ENCODE measurements at regions not wholly inside any gene's neighbourhood (a gene's known extent, or its start where the extent isn't known, plus 50 kb on each side); places are given as distances from the start of the nearest gene placed in this dataset.

DNA sequence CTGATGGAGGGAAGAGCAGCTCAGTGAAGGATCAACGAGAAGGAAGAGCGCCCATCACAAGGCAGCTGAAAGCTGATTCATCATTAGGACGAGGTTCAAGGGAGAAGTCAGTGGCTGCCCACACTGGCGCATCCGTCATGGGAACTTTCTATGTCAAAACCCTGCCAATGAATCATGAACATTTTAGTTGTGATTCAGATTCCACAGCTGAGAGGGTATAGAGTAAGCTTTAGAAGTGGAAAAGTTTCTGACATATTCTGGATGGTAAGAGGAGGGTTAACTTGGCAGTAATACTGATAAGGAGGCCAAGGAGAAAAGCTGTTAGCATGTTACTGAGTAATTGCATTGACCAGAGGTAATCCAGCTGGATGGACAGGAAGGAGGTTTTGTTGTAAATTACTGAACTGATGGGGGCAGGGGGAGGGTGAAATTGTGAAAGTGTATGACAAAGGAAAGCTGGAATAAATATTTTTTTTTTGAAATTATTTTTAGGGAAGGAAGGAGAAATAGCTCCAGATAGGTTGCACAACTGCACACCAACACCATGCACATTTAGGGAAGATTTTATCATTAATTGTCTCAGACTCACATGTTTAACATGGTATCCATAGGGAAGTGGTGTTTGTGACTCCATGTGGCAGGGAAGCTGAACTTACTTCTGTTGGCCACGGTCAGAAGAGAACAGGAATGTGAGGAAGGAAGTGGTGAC is 78.3 kb upstream of the NRP1 start:
- peak; percentile 87 for DNase-seq (ENCODE audit: low read depth)

DNA sequence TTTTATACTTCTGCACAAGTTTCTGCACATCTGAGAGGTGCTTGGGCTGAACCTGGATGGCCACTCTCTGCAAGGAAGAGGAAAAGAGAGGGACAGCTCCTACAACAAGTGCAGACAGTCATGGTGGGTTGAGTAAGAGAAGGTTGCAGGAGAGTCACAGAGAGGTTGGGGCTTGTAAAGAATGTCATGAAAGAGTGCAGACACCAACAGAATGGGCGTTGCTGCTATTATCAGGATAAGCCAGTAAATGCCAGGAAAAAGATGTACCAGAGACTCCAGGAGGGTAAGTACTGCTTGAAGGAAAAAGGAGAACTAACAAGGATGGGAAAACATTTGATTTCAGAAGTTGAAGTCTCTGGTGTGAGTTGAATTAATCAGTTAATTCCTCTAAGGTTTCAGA is 77.8 kb upstream of the NRP1 start:
- DNase-seq (ENCODE audit: low read depth): no peak

DNA sequence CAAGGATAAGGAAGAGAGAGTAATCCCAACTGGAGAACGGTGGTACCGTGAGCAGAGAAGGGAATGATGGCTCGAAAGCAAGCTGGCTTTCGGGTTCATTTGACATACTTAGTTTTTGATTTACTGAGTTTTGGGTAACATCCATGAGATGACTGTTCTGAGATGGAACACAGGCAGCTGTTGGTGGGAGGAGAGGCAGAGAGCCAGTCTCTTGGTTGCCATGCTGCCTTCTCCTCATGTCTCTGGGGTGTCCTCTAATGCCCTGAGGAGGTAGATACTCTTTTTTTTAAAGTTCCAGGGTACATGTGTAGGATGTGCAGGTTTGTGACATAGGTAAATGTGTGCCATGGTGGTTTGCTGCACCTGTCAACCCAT is 76.4 kb upstream of the NRP1 start:
- DNase-seq (ENCODE audit: low read depth): no peak

DNA sequence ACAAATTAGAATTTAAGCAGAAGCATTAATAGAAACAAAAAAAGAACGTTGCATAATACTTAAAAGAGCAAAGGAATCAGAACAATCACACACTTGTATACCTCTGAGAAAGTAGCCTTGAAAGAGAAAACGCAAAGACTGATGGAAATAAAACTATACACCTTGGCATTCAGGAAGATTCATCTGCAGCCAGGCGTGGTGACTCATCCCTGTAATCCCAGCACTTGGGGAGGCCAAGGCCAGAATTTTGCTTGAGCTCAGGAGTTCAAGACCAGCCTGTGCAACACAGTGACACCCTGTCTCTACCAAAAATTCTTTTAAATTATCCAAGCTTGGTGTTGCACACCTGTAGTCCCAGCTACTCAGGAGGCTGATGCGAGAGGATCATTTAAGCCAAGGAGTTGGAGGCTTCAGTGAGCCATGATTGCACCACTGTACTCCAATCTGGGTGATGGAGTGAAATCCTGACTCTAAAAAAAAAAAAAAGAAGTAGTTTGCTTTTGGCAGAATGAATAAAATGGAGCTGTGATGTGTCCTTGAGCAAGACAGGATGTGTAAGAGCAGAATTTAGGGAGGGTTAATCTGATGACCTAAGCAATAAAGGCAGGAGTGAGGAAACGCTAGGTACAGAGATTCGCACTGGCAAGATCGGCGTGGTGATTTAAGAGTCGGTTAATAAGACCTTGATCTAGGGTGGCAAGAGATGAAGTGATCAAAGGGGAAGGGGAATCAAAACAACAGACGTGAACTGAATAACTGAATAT is 75.8 kb upstream of the NRP1 start:
- DNase-seq (ENCODE audit: low read depth): no peak

DNA sequence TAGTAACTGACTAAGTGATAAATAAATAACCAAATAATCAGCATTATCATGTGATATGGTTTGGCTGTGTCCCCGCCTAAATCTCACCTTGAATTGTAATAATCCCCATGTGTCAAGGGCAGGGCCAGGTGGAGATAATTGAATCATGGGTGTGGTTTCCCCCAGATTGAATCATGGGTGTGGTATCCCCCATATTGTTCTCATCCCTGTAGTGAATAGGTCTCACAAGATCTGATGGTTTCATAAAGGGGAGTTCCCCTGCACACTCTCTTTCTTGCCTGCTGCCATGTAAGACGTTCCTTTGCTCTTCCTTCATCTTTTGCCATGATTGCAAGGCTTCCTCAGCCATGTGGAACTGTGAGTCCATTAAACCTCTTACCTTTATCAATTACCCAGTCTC is 72.1 kb upstream of the NRP1 start:
- no peak for DNase-seq (ENCODE audit: low read depth)

DNA sequence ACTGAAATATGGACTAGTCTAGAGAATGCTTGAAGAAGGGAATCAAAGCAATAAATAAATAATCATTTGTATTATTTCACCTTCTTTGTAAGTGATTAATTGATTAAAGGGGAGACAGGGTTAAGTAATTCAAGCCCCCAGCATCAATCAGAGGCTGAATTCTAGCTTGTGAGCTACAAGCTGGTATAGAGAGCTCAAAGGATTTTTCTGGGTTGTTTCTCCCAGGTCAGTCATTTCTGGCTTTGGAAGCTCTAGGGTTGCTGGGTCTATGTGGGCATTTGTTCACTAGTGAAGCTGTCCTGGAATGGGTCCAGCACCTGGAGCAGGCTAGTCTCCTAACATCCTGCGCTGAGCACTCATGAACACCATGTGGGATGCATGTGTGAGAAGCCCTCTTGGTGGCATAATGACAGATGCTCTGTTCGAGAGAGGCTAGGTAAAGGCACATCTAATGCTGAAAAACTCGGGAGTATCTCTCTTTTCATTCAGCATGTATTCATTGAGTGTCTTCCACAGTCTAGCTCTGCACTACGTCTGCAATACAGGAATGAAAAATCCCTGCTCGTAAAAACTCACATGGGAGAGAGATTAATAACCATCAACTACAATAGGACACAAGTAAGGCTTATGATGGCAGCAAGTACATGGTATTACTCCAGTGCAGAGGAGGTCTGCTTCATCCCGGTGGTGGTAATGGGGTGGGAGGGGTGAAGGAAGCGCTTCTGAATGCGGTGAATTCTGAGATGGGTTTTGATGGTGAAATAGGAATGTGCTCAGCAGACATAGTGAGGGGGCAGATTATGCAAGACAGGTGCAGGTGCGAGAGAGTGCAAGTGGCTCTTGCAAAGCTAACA is 68.0 kb upstream of the NRP1 start:
- DNase-seq (ENCODE audit: low read depth): no peak

DNA sequence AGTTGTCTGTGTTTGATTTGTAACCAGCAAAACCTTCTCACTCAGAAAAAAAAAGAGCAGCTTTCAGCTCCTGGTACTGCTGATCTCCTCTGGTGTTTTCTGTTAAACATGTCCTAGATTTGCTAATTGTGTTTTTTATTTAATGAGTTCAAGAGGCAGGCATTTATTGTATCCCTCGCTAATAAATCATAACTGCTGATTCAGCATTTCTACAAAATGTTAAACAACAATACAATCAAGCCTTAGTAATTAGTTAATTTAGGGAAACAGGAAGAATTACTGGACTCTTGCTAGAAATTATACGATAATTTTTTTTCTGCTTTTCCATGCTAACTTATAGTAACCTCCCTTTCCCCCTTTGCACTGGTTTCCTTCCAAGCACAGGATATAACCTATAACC is 66.8 kb upstream of the NRP1 start:
- DNase-seq (ENCODE audit: low read depth): no peak

DNA sequence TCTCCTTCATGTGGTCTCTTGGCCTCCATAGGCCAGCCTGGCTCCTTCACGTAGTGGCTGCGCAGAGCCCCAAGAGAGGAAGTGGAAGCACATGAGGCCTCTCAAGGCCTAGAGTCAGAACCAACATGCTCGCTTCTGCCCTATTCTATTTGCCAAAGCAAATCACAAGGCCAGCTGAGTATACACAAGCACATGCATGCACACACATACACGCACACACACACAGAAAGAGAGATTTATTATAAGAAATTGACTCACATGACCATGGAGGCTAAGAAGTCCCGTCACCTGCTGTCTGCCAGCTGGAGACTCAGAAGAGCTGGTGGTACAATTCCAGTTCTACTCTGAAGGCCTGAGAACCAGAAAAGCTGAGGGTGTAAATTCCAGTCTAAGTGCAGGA is 64.3 kb upstream of the NRP1 start:
- no peak for DNase-seq (ENCODE audit: low read depth)

DNA sequence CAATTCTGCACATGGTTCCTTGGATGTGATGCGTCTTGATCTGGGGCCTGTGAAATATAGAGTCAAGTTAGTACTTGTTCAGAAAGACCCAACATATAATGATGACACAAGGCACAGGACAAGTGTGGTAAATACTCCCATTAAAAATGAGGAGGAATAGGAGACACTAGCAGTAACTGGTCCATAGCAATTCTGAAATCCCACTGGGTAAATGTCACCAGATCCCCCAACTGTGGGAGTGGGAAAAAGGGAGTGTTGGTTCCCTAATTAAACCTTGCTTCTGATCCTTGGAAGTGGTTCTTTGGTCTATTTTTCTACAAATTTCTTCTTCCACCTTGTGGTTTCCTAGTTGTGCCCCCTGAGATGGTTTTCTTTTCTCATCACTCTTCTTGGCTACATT is 62.5 kb upstream of the NRP1 start:
- DNase-seq (ENCODE audit: low read depth): no peak

DNA sequence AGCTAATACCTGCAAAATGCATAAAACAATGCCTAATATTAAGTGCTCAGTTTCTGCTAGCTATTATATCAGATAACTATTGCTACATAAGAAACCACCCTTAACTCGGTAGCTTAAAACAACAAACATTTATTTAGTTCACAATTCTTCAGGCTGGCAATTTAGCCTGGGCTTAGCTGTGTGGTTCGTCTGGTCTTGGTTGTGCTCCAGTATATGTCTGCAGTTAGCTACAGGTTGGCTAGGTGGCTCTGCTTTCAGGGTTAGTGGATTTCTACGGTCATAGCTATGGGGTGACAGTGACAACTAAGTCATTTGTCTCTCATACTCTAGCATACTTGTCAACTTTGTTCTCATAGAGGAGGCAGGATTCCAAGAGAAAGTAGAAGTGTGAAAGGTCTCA is 61.8 kb upstream of the NRP1 start:
- DNase-seq (ENCODE audit: low read depth): no peak

DNA sequence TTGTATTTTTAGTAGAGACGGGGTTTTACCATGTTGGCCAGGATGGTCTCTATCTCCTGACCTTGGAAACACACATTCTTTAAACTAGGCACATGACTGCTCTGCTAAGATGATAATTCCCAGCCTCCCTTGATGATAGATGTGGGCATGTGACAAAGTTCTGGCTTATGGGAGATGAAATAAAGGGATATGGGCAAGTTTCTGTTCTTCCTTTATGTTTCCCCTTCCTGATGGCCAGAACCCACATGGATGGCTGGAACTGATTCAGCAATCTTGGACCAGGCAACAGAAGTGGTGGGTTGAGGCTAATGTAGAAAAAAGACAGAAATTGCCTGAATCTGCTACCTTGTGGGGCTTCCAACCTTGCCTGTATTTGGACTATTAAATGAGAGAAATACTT is 60.7 kb upstream of the NRP1 start:
- DNase-seq (ENCODE audit: low read depth): no peak

DNA sequence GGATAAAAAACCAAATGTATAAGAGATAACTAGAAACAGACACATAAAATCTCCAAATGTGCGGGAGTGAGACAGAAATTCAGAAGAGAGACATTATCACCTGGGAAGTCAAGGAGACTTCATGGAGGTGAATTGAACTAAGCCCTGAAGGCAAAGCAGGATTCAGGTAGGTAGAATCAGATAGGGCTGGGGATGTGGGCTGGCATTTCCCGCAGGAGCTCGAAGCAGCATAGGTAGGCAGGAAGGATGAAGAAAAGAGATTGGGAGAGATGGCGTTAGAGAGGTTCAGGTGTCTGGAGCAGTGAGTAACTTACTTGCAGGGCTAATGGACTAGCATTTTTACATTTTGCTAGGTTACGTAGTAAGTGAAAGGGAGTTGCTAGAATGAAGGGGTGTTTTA is 58.2 kb upstream of the NRP1 start:
- no peak for DNase-seq (ENCODE audit: low read depth)

DNA sequence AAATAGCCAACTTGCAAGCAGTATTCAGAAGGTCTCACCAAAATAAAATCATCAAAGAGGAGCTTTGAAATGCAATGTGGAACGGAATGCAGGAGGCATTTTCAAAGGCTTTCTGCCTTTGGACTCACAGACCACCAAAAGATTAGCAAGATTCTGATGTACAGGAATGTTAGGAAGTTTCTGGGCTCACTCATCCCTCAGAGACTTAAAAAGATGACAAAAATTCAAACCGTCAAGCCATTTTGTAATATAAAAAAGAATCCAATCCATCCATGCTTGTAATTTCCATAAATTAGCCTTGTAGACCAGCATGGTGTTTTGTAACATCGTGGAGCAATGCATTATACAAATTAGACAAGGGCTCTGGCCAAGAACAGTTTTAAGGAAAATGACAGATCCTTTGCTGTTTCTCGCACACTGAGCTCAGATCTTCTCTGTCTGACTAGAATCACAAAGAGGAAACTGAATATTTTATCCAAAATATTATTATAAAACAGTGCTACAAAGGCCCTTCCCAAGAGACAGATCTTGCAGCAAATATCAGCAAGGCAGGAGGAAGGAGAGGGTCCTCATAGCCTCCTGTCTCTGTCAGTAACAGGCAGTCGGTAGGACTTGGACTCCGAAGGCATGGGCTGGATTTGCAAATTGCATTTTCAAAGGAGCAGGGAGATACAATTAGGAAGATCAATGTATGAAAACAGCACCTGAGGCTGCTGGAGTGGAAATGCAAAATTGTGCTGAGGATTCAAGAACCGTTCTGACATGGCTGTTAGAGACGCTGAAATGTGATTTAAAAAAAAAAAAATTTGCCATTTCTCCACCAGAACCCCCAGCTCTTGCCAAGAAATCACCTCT is 57.4 kb upstream of the NRP1 start:
- no peak for DNase-seq (ENCODE audit: low read depth)

DNA sequence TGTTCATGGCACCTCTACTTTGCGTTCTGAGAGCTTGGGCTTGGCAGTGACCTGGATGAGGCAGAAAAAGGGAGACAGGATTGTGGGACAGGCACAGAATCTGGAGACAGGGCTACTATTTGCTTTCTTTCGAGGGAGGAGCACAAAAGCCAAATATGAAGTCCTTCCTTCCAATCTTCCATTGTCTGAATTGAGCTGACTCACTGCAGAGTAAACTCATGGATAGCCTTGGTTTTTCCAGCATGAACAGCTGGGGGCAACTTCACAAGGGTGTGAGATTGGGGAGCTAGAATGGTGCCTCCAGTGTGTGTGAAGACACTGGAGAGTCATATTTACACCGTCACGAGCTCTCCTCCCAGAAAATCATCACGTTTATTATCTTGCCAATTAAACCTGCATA is 55.6 kb upstream of the NRP1 start:
- DNase-seq (ENCODE audit: low read depth): no peak

DNA sequence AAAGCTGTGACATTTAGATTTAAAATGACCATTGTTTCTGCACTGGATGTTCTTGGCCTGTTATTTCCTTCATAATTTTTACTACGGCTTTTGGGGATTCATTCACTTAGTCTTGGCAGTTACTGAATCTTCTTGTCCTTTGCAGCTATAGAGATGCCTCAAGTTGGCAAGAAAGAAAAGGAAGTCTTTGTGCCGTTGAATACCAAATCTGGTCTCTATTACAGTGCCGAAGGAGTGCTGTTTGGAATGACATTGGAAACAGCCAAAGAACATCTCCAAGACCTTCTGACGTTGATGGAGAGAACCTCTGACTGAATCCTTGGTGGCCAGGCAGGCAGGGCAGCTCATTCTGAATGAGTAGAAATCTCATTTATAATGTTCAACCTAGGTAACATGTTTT is 54.3 kb upstream of the NRP1 start:
- no peak for DNase-seq (ENCODE audit: low read depth)

DNA sequence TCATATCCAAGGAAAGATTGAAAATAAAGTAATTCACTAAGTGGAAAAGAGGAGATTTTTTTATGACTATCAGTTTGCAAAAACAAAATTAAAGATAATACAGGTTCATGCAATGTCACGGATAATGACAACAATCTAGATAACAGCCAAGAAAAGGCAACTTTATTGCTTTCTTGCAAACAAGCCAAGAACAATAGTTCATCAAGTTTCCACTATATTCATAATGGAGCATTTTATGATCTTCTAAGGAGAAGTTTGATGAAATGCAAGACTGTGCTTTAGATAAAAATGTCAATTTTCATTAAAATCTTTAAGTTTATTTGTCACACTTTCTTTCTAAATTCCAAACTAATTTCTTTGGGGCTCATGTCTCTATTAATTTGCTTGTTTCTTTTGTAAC is 53.9 kb upstream of the NRP1 start:
- DNase-seq (ENCODE audit: low read depth): no peak

DNA sequence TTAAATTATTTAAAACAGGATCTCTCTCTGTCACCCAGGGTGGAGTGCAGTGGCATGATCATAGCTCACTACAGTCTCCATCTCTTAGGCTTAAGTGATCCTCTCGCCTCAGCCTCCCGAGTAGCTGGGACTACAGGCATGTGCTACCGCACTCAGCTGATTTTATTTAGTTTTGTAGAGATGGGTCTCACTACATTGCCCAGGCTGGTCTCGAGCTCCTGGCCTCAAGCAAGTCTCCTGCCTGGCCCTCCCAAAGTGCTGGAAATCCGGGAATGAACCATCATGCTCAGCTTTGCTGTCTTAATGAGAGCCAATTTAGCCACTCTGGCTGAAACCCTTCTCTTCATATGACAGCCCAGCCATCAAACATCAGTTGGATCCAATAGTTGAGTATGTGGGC is 53.3 kb upstream of the NRP1 start:
- DNase-seq (ENCODE audit: low read depth): no peak

DNA sequence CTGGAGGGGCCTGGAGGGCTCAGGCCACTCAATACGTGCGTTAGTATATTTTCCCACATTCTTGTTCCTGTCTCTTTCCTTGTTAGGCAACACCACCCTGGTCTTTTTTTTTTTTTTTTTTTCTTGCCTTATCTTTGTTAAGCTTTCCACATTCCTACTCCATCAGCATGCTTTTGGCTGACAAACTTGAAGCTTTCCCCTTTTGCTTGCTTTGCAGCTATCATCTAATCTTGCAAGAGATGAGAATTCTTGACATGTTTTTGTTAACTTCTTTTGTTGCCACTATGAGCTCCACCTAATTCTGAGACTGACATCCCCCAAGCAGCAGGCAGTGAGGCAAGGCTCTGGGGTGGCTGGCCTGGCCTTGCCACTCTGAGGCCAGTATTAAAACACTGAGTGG is 52.5 kb upstream of the NRP1 start:
- no peak for DNase-seq (ENCODE audit: low read depth)

DNA sequence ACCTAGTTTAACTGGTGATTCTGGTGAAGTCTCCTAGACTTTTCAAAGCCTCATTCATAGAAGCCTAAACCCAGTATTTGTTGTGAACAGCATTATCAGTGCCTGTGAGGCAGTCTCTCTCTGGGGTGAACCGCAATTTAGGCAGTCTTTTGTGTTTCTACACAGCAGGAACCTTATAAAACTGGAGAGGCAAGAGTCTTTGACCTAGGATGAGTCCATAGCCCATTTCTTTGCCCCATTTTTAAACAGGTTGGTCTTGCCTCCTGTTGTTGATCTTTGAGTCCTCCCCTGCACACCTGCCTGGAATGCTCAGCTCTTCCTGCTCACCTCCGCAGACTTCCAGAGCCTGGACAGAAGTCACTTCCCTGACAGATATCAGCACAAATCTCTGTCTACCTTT is 51.2 kb upstream of the NRP1 start:
- no peak for DNase-seq (ENCODE audit: low read depth)

DNA sequence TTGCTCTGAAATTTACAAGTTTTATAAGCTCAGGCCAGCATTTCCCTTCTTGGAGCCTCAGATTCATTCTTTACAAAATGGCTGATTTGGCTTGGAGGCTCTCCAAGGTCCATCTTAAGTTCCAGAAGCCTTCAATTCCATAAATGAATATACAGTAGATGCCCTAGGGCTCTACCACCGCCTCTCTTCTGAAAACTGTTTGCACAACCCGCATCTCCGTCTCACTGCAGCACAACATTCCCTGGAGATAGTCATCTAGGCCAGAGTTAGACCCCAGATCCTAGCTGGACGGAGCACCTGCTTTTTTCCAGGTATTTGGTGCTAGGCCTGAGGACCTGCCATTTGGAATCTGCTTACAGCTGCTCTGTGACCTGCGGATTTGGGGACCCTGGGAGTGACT is 50.5 kb upstream of the NRP1 start:
- DNase-seq (ENCODE audit: low read depth): no peak

Measured in GM04504 (cell line).